HepG2 (cell line): ENCODE measurements at regions not wholly inside any gene's neighbourhood (a gene's known extent, or its start where the extent isn't known, plus 50 kb on each side); places are given as distances from the start of the nearest gene placed in this dataset.

Experiments used
- ATAC-seq: fragments of 200-7000 bp; cut with Tn5 transposase; 3 replicates; pipeline ENCODE4 v1.9.1; 2020; ENCODE audit warnings: mild to moderate bottlenecking, moderate library complexity
- BruUV-seq: library from RNA; stranded (reverse); fragments of 400-500 nt; replicated peaks from 2 replicates; lab custom pipeline; 2021; lab: Mats Ljungman, UMichigan
- CTCF ChIA-PET: fragments of 300-600 bp; formaldehyde crosslinking; extraction: SDS; loops from one replicate; lab custom pipeline; 2021; ENCODE audit warnings: low total read pairs, inconsistent platforms, low intra/inter-chr PET ratio; lab: Yijun Ruan, JAX
- POLR2A ChIA-PET: fragments of 350-600 bp; sonication (Branson Sonifier 250); formaldehyde crosslinking; loops from one replicate; lab custom pipeline; 2020; ENCODE audit warnings: antibody characterized with exemption, inconsistent platforms; lab: Yijun Ruan, JAX
- DNase-seq: peaks from one replicate; pipeline ENCODE4 v3.0.0-alpha.2; 2015; ENCODE audit warnings: low spot score
- FAIRE-seq: peaks from 3 replicates; lab custom pipeline; 2011; peaks lifted over from hg19 to GRCh38; lab: Jason Lieb, UNC
- H2AFZ ChIP-seq: one replicate; pipeline ENCODE4 v1.6.1; 2011; ENCODE audit warnings: low read length, inconsistent platforms
- H3K27ac ChIP-seq: fragments of 300-600 bp; 3 replicates; pipeline ENCODE4 v1.8.0; 2011; ENCODE audit warnings: mixed run types, mild to moderate bottlenecking, mixed read lengths, low read length, inconsistent platforms; ENCODE audit not compliant: insufficient read depth; ENCODE audit errors: extremely low read length
- H3K27me3 ChIP-seq, 2 experiments: fragments of 200-600 bp in 1 of 2; 2 replicates in 1 of 2; 3 replicates in 1 of 2; pipeline versions ENCODE4 v1.6.0 to v1.8.0; 2011; ENCODE audit warnings: low read length in 2 of 2, mild to moderate bottlenecking in 2 of 2, moderate library complexity in 2 of 2, inconsistent platforms in 1 of 2; ENCODE audit not compliant: insufficient read depth in 2 of 2, control insufficient read depth in 1 of 2
- H3K36me3 ChIP-seq, 2 experiments: fragments of 200-600 bp in 1 of 2; replicated peaks in 1 of 2; 2 replicates in 1 of 2; 3 replicates in 1 of 2; pipeline versions ENCODE4 v1.5.1 to v1.8.0; 2011; ENCODE audit warnings: low read length in 2 of 2, inconsistent platforms in 1 of 2; ENCODE audit not compliant: insufficient read depth in 2 of 2, control insufficient read depth in 1 of 2
- H3K4me1 ChIP-seq: 2 replicates; pipeline ENCODE4 v1.5.1; 2012; ENCODE audit warnings: low read length, inconsistent platforms; ENCODE audit not compliant: insufficient read depth
- H3K4me2 ChIP-seq: 2 replicates; pipeline ENCODE4 v1.6.0; 2011; ENCODE audit warnings: low read depth, low read length, inconsistent platforms
- H3K4me3 ChIP-seq, 3 experiments: fragments of 200-600 bp in 1 of 3; sonication (generic), shearing (Covaris generic) in 1 of 3; replicated peaks in 1 of 3; 2 replicates each; pipeline ENCODE4 v1.5.1; 2011 to 2016; ENCODE audit warnings: low read length in 3 of 3, inconsistent platforms in 2 of 3, low read depth in 2 of 3, mild to moderate bottlenecking in 2 of 3, control low read depth in 1 of 3, mixed read lengths in 1 of 3; ENCODE audit not compliant: insufficient read depth in 1 of 3
- H3K79me2 ChIP-seq: one replicate; pipeline ENCODE4 v1.6.1; 2011; ENCODE audit warnings: low read length, inconsistent platforms; ENCODE audit not compliant: insufficient read depth
- H3K9ac ChIP-seq: 2 replicates; pipeline ENCODE4 v1.6.0; 2011; ENCODE audit warnings: mild to moderate bottlenecking, low read depth, low read length, inconsistent platforms; ENCODE audit not compliant: insufficient read depth
- H3K9me3 ChIP-seq: 2 replicates; pipeline ENCODE4 v1.5.1; 2012; ENCODE audit warnings: mild to moderate bottlenecking, low read length
- H4K20me1 ChIP-seq: 2 replicates; pipeline ENCODE4 v1.6.0; 2011; ENCODE audit warnings: inconsistent platforms, mild to moderate bottlenecking, low read length, moderate library complexity; ENCODE audit not compliant: insufficient read depth
- CENPT ChIP-seq: sonication (generic); formaldehyde crosslinking; IDR thresholded peaks from 2 replicates; pipeline ENCODE4 v1.8.0; 2022; ENCODE audit warnings: low read depth, mild to moderate bottlenecking, moderate library complexity, missing genetic modification reagents
- EED ChIP-seq: sonication (generic); formaldehyde crosslinking; IDR thresholded peaks from 2 replicates; pipeline ENCODE4 v1.5.0; 2020; ENCODE audit warnings: mild to moderate bottlenecking, missing genetic modification reagents
- FOSL1 ChIP-seq: sonication (generic); formaldehyde crosslinking; IDR thresholded peaks from 2 replicates; pipeline ENCODE4 v1.9.0; 2021; ENCODE audit warnings: missing genetic modification reagents, borderline replicate concordance
- HDAC6 ChIP-seq: fragments of 200-600 bp; sonication (generic); IDR thresholded peaks from 2 replicates; pipeline ENCODE4 v1.7.0; 2017; ENCODE audit warnings: mild to moderate bottlenecking, antibody characterized with exemption, low read length, low read depth
- KDM2A ChIP-seq: sonication (generic); formaldehyde crosslinking; IDR thresholded peaks from 2 replicates; pipeline ENCODE4 v1.4.0; 2020; ENCODE audit warnings: low read depth, missing genetic modification reagents, borderline replicate concordance
- MATR3 ChIP-seq: sonication (generic); formaldehyde crosslinking; IDR thresholded peaks from 2 replicates; pipeline ENCODE4 v1.4.0; 2020; ENCODE audit warnings: missing genetic modification reagents
- MED13 ChIP-seq: sonication (generic); formaldehyde crosslinking; IDR thresholded peaks from 2 replicates; pipeline ENCODE4 v1.5.0; 2020; ENCODE audit warnings: missing genetic modification reagents
- NCOA2 ChIP-seq: sonication (generic); formaldehyde crosslinking; IDR thresholded peaks from 2 replicates; pipeline ENCODE4 v1.8.0; 2022; ENCODE audit warnings: inconsistent platforms
- NONO ChIP-seq, 2 experiments: fragments of 450-650 bp in 1 of 2; sonication (generic) in 1 of 2; formaldehyde crosslinking in 1 of 2; IDR thresholded peaks in 1 of 2; conservative IDR thresholded peaks in 1 of 2; 2 replicates each; pipeline versions ENCODE4 v1.6.1 to v1.8.0; 2017 to 2022; ENCODE audit warnings: mild to moderate bottlenecking in 1 of 2, missing genetic modification reagents in 1 of 2, moderate library complexity in 1 of 2
- NR2C2 ChIP-seq: sonication (generic); formaldehyde crosslinking; IDR thresholded peaks from 2 replicates; pipeline ENCODE4 v1.4.0; 2020; ENCODE audit warnings: missing genetic modification reagents, mild to moderate bottlenecking, moderate library complexity, borderline replicate concordance
- PHF5A ChIP-seq: IDR thresholded peaks from one replicate; pipeline ENCODE4 v1.6.1; 2018; ENCODE audit warnings: low read depth, missing genetic modification reagents; ENCODE audit not compliant: unreplicated experiment
- REL ChIP-seq: sonication (generic); formaldehyde crosslinking; conservative IDR thresholded peaks from 2 replicates; pipeline ENCODE4 v1.8.0; 2022; ENCODE audit warnings: mild to moderate bottlenecking, missing genetic modification reagents, moderate library complexity
- RELA ChIP-seq: sonication (generic); formaldehyde crosslinking; IDR thresholded peaks from 2 replicates; pipeline ENCODE4 v1.4.0; 2020; ENCODE audit warnings: missing genetic modification reagents
- RFX1 ChIP-seq: fragments of 450-650 bp; IDR thresholded peaks from 2 replicates; pipeline ENCODE4 v1.6.1; 2017
- SETDB1 ChIP-seq: sonication (generic); formaldehyde crosslinking; IDR thresholded peaks from 2 replicates; pipeline ENCODE4 v1.5.1; 2020; ENCODE audit warnings: missing genetic modification reagents, mild to moderate bottlenecking, borderline replicate concordance
- SRY ChIP-seq: sonication (generic); formaldehyde crosslinking; IDR thresholded peaks from 2 replicates; pipeline ENCODE4 v1.8.0; 2022; ENCODE audit warnings: mild to moderate bottlenecking, missing genetic modification reagents
- ZFP1 ChIP-seq: IDR thresholded peaks from 2 replicates; pipeline ENCODE4 v1.6.1; 2016
- ZFP36L1 ChIP-seq: sonication (generic); formaldehyde crosslinking; IDR thresholded peaks from 2 replicates; pipeline ENCODE4 v1.8.0; 2022; ENCODE audit warnings: mild to moderate bottlenecking, missing genetic modification reagents, moderate library complexity
- ZNF7 ChIP-seq: IDR thresholded peaks from 2 replicates; pipeline ENCODE4 v1.6.1; 2016; ENCODE audit warnings: missing biosample characterization, missing genetic modification reagents
- ZNF800 ChIP-seq: sonication (generic); formaldehyde crosslinking; IDR thresholded peaks from 2 replicates; pipeline ENCODE4 v1.4.0; 2020; ENCODE audit warnings: missing genetic modification reagents
- ZSCAN29 ChIP-seq: sonication (generic); formaldehyde crosslinking; conservative IDR thresholded peaks from 2 replicates; pipeline ENCODE4 v1.4.0; 2020; ENCODE audit warnings: mild to moderate bottlenecking, missing genetic modification reagents
- ZSCAN30 ChIP-seq: sonication (generic); formaldehyde crosslinking; IDR thresholded peaks from 2 replicates; pipeline ENCODE4 v1.5.0; 2020; ENCODE audit warnings: mild to moderate bottlenecking, missing genetic modification reagents
- WGBS: methylation state at CpG from one replicate; pipeline ENCODE4 v1.1.6; 2017; ENCODE audit warnings: low lambda C conversion rate; 5-methylcytosine and 5-hydroxymethylcytosine counted together
- in situ Hi-C: cut with HindIII; loops from 2 replicates; pipeline ENCODE4 v1.10.0; 2017; ENCODE audit warnings: low pct_unique_long_range_greater_than_20kb; ENCODE audit not compliant: extremely low pct_ligation_motif_present
- intact Hi-C: fragments of 100-400 bp; cut with micrococcal nuclease; formaldehyde crosslinking; loops from one replicate; pipeline ENCODE4 v1.10.0; 2022; ENCODE audit not compliant: unreplicated experiment
- TF ChIP-seq, protein P1 (sequence below): sonication (generic); formaldehyde crosslinking; IDR thresholded peaks from 2 replicates; pipeline ENCODE4 v1.5.0; 2020; ENCODE audit warnings: missing genetic modification reagents

- TF ChIP-seq ZSCAN30 (CRISPR knock-in tag) = no peak
- TF ChIP-seq MATR3 (CRISPR knock-in tag) = no peak
- TF ChIP-seq RELA (CRISPR knock-in tag) = no peak
- no peak for TF ChIP-seq NCOA2
- no peak for TF ChIP-seq NR2C2 (CRISPR knock-in tag)
- TF ChIP-seq ZFP1 (CRISPR knock-in tag) = no peak
Measured at GRCh38 chr5:73317523-73317922, 131.1 kb downstream of the FOXD1 start (continued).

DNA sequence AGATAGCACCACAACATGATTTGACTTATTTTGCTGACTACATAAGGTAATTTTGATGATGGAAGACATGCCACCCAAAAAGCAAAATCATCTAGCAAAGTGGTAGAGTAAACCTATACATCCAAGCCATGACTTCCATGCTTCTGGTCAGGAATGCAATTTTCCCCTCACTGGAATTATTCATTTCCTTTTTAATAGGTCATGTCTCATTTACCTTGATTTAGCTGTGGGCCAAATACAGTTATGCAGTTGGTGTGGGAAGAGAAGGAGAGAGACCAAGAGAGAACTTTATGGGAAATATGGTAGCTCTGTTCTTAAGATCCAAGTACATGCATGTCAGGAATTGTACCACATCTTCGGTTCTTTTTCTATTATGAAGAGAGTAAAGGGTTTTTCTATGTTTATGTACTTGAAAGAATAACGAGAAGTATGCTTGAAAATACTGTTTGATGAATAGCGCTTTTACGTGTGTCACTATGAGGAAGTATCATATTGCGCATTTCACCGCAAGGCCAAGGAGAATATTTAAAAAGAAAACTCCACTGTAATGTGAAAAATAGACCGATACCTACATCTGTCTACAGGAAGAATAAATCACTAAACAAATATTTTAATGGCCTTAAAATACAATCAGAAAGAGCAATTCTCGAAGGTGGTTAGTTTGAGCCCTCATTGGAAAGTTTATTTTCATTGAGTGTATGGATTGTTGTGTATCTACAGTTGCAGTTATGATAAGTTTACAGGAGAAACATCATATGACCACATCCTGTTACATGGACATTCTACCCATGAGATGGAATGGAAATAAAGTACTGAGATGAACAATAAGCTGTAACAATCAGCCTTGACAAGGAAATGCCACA, 134.0 kb downstream of the FOXD1 start:
- H3K9ac ChIP-seq = no peak overlapping the region
- ChIA-PET POLR2A (no interaction called here), CTCF (no interaction called here)
- H2AFZ ChIP-seq = no peak overlapping the region
- no peaks in the 10 kb centered on the region for H3K79me2 ChIP-seq
- no peaks in the 10 kb centered on the region for H3K36me3 ChIP-seq
- no peak overlapping the region for H3K27ac ChIP-seq
- WGBS = 52% methylated on average over 8 of the region's 8 CpGs
- peaks cover 7 to 33% of the 10 kb centered on the region in 2 experiments; a peak in 4 of 5 replicates for H3K27me3 ChIP-seq
- intact Hi-C loops = no loop called here
- DNase-seq = no peak
- FAIRE-seq = no peak
- H3K4me3 ChIP-seq = no peak overlapping the region
- H3K4me1 ChIP-seq = no peaks in the 10 kb centered on the region
- ATAC-seq = no peak
- H3K9me3 ChIP-seq = no peaks in the 10 kb centered on the region
- no TSS peak for BruUV-seq
- no peaks in the 10 kb centered on the region for H4K20me1 ChIP-seq
- H3K4me2 ChIP-seq = no peak overlapping the region
- in situ Hi-C loops = no loop called here
- TF ChIP-seq KDM2A (CRISPR knock-in tag) (no peak), MED13 (CRISPR knock-in tag) (no peak), FOSL1 (CRISPR knock-in tag) (no peak), PHF5A (CRISPR knock-in tag) (no peak), SETDB1 (CRISPR knock-in tag) (no peak), RFX1 (no peak), ZNF800 (no peak), HDAC6 (no peak), EED (CRISPR knock-in tag) (no peak), REL (CRISPR knock-in tag) (no peak), ZSCAN29 (no peak), NONO (IDR thresholded peaks at IDR 0.05) (no peak), NONO (CRISPR knock-in tag; conservative IDR thresholded peaks at IDR 0.05) (no peak), ZFP36L1 (CRISPR knock-in tag) (no peak), SRY (CRISPR knock-in tag) (no peak), ZNF7 (CRISPR knock-in tag) (no peak), CENPT (CRISPR knock-in tag) (no peak)
- TF ChIP-seq, protein P1, sequence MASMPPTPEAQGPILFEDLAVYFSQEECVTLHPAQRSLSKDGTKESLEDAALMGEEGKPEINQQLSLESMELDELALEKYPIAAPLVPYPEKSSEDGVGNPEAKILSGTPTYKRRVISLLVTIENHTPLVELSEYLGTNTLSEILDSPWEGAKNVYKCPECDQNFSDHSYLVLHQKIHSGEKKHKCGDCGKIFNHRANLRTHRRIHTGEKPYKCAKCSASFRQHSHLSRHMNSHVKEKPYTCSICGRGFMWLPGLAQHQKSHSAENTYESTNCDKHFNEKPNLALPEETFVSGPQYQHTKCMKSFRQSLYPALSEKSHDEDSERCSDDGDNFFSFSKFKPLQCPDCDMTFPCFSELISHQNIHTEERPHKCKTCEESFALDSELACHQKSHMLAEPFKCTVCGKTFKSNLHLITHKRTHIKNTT (CRISPR knock-in tag) = no peak
